GM19351 (cell line): ENCODE measurements at regions not wholly inside any gene's neighbourhood (a gene's known extent, or its start where the extent isn't known, plus 50 kb on each side); places are given as distances from the start of the nearest gene placed in this dataset.

ENCODE experiments used
- ATAC-seq: cut with Tn5 transposase; IDR thresholded peaks from one replicate; pipeline ENCODE4 v1.9.1; 2021; ENCODE audit warnings: mild to moderate bottlenecking, moderate library complexity; ENCODE audit not compliant: unreplicated experiment

DNA sequence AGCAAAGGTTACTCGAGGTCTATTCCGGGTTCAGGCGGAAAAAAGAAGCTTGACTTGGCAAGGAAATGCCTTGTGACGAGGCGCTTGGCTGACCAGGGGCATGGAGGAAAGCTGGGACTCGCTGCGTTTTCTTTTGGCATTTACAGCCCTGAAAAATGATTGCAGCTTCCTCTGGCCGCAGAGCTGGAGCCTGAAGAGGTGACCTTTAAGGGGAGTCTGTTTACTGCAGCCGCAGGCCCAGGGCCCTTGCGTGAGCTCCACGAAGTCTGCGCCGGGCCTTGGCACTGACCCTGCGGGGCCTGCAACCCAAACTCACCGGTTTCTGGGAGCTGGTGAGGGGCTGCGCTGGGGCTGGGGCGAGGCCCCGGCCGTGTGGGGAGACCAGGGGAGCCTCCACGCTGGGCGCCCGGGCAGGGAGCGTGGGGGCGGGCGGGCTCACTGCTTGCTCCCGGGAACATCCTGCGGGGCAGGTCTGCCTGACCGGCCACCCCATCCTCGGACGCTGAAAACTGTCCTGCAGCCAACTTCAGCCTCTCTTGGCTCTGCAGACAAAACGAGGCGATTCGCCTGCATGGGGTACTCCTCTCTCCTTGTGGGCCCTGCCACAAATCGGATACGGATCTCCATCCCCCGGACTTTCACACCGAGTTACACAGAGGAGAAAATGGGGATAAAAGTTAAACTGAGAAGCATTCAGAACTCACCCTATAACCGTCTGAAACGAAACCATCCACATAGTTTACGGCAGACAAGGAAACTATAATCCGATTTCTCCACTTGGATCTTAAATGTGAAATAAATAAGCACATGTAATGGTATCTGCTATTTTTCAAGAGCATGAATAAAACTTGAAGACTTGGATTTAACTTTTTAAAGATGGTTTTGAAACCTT is 206.3 kb upstream of the FOXF1 start:
- ATAC-seq, result no peak

DNA sequence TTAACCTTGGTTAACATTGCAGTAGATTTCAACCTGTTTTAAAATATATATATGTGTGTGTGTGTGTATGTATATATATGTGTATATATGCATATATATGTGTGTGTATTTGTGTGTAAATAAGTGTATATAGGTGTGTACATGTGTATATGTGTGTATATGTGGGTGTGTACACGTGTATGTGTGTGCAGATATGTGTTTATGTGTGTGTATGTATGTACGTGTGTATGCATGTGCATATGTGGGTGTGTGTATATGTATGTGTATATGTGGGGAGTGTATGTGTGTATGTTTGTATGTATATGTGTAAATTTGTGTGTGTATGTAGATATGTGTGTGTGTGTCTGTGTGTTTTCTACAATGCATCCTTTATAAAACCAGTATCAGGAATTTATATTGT is 205.5 kb upstream of the FOXF1 start:
- ATAC-seq, result no peak

DNA sequence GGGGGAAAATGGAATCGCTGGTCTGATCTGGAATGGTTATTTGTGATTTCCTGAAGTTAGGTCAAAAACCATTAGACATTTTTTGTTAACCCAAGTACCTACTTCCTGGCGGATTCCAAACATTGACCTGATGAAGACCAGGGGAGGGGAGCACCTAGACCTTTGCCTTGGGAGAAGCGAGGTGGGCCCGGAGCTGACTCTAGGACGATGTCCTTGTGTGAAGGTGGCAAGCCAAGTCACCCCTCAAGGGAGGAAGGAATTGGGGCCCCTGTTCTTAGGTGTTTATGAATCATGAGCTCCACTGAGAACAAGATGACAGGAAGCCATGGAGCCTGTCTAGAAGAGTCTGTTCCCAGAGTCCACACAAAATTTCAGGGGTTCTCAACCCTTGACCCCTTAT is 204.9 kb upstream of the FOXF1 start:
- no peak for ATAC-seq

DNA sequence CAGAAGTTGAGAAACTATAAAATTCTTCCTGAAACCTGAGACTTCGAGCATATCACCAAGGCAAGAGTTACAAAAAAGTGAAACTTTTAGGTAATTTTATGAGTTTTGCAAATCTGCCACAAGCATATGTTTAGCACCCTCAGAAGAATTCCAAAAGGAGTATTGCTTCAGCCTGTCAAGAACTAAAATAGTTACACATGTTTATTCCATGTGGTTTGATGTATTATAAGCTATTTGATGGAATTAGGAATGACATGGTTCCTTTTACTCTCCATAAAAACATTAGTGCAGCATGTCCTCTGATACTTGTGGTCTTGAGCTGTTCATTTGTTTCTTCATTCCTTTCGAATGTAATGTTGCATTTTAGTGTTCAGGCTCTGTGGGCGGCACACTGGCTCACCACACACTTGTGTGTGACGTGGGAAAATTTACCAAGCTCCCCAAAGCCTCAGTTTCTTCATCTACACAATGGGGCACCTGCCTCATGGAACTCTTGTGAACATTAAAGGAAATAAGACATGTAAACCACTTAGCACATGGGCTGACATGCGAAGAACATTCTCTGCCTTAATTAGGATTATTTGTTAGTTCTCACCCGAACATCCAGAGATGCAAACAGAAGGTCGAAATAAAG is 204.2 kb upstream of the FOXF1 start:
- no peak for ATAC-seq

DNA sequence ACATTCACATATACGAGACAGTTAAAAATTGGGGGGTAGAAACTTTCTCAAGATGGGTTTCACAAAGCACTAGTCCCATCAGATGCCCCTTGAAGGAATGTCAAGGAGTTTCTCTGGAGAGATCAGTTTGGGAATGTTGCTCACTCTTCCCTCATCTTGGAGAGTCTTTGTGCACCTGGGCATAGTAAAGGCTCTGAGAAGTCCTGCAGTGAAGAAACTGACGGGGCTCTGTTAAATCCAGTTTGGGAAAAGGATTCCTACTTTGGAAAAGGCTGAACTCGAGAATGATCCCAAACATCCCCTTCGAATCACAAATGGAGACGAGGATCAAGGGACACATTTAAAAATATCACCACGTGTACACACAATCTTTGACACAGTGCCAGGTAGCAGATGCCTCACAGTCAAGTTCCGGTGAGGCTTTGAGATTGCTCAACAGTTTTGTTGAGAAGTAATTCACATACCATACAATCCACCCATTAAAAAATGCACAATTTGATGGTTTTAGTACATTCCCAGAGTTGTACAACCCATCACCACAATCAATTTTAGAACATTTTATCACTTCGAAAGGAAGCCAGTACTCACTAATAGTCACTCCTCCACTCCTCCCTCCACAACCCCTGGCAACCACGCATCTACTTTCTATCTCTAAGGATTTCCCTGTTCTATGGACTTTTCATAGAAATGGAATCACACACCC is 203.4 kb upstream of the FOXF1 start:
- ATAC-seq, result no peak

DNA sequence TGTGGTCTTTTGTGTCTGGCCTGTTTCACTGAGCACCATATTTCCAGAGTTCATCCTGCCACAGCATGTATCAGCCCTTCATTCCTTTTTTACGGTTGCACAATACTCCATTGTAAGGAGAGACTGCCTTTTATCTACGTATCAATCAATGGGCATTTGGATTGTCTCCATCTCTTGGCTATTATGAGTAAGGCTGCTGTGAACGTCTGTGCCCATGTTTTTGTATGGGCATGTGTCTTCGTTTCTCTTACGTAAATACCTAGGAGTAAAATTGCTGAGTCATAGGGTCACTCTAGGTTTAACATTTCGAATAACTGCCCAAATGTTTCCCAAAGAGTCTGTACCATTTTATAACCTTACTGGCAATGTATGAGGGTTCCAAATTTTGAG is 202.8 kb upstream of the FOXF1 start:
- no peak for ATAC-seq

DNA sequence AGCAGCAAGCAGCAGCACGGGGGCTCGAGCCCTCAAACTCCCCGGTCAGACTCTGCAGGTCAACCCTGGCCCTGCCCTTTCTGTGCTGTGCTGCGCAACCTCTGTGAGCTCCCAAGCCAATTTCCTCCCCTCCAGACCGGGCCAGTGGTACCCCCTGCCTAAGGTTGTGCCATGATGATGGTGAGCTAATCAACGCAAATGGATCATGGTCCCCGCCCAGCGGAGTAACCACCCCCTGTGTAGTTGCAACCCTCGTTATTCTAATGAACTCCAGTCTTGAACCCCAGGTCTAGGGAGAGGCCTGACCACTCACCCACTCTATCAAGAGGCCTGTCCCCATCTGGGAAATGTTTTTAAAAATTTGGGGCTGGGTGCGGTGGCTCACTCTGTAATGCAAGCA is 201.8 kb upstream of the FOXF1 start:
- ATAC-seq, result no peak

DNA sequence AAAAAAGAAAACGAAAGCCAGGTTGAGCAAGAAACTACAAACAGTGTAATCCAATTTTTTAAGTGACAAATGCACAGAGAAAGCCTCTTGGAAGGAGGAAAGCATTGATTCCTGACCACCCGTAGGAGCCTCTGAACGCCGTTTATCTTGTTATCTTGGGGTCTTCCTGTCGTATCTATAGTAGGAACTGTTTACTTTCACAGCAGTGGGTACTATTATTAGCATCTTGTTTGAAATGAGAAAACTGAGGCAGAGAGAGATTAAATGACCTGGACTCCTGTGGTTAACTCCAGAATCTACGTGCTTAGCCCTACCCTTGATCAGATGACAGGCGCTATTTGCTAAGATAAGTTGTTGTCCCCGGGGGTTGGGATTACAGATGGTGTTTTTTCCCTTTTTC is 196.7 kb upstream of the FOXF1 start:
- ATAC-seq, result no peak

DNA sequence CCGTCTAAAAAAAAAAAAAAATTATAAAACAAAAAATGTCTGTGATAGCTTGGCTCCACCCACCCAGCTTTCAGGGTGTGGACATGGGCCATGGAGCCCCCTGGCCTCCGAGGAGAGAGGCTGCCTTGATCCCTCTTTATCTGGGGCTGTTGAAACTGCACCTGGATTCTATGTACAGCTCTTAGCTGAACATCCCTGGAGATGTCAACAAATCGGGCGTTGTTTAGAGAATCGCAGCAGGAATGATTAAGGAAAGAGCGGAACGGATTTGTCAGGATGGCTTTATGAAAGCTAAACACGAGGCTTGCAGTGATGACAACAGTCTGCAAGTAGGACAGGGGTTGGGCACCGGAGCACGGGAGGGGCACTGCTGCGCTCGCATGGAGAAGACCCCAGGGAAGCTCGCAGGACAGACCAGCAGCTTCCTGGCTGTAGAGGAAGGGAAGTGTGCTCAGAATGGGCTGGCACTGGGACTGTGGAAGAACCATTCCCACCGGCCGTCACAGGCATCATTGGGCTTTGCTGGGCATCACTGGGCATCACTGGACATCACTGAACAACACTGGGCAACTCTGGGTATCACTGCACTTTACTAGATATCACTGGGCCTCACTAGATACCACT is 195.8 kb upstream of the FOXF1 start:
- no peak for ATAC-seq

DNA sequence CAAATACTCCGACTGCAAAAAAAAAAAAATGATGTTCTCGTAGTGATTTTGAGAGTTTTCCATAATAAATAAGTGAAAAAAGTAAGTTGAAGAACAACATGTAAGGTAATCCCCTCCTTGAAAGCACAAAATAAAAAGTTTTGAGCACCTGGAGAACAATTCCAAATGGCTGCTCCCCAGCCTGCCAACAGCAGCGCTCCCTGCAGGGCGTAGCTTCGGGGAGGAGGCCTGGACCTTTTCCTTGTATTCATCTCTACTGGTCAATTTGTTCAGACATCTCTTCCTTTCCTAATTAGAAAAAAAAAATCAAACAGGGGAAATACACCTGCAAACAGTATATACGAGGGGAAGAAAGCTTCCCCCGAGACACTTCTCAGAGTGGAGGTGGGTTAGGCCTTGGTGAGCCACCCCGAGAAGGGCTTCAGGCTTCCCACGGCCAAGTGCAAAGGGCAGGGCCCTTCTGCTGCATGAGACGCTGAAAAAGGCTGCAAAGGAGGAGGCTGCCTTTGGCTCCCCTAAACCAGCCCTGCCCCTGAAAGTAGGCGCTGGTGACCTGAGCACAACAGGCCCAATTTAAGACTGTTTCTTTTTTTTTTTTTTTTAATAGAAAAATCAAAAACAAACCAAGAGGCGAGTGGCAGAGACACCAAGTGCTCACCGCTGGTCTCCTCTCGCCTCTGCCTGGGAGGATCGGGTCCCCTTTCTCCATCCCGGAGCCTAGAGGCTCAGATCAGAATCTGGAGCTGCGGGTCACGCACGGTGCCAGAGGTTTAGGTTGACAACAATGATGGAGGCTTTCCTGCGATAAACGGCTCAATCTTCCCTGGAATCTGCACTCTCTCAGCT is 193.1 kb upstream of the FOXF1 start:
- no peak for ATAC-seq

DNA sequence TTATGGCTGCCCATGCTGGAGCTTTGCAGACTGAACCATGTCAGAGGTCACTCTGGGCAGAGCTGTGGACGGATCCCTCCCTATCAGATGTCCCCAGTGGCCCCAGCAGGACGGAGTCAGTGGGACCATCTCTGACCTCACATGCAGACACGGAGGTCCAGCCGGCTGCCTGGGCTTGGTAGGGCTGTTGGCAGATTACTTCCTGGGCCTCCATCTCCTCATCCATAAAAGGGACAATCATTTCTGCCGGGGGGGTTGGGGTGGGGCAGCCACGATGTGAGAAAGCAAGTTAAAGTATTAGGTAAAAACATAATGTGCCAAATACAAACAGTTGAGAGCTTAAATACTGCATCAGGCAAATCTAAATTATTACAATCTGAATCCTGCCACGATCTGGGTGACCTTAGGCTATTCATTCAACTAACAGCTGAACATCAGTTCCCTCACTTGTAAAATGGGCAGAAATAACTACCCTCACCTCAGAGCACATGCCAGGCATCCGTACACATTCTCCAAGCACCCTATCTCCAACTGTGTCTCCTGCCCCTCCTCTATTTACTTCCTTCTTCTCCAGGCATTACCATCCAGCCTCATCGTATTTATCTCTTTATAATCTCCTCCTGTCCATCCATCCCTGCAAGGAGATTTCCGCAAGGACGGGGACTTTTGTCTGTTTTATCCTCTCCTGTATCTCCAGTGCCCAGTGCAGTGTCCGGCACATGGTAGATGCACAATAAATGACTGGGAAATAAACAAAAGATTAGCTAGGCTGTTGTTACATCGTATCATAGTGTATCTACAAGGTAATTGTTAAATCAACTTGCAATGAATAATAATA is 192.3 kb upstream of the FOXF1 start:
- no peak for ATAC-seq

DNA sequence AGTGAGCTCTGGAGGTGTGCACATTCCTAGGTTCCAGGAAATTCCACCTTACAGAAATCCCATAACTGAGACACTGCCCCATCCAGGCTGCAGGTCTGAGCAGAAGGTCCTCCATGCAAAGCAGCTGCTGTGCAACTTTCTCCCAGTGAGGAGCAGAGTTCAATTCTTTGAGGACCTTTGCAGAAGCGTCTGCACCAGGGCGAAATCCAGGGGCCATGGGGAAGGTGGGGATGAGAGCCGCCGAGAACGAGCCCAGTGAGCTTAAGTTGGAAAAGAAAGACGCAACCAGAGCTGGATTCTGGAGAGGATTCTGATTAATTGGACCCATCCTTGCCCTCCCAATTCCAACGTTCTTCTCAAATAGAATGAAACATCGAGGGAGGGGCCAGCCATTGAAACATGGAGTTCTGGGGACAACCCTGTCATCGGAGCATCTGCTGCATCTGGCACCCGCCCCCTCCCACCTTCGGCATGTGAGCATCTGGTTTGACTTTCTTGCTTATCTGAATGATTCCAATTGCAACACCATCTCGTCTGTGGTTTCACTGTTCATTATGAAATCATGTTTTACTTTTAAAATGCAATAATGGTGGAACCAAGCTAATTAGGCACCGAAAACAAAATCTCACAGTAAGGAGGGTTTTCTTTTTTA is 190.6 kb upstream of the FOXF1 start:
- ATAC-seq, result no peak

DNA sequence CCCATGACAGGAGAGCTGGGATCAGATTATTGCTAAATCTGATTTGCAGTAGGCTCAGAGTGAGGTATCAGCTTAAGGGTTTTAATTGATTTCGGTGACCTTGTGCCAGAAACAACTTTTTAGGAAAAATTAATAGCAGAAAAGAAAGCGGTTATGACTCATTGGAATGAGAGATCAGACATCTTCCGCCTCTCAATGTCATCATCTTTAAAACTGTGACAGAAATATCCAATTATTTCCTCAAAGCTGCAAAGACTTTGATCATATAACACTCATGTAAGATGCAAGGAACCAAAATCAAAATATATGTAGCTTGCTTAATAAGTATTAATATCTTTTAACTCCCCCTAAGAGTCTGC is 190.1 kb upstream of the FOXF1 start:
- no peak for ATAC-seq

DNA sequence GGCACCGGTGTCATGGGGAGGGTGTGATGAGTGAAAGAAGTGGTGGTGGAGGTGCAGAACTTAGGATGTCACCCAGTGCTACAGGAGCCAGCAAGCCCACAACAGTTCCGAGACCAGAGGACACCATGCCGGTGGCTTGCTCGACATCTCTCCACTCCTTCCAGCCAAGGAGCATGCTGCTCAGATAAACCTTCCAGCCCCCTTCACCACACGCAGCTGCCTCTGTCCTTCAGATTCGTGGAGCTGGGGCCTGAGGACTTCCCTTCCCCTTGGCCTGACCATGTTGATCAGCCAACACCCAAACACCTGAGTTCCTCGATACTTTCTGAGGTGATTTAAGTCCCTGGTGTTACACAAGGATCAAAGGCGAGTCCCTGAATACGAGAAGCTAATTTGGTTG is 188.8 kb upstream of the FOXF1 start:
- ATAC-seq, result no peak

DNA sequence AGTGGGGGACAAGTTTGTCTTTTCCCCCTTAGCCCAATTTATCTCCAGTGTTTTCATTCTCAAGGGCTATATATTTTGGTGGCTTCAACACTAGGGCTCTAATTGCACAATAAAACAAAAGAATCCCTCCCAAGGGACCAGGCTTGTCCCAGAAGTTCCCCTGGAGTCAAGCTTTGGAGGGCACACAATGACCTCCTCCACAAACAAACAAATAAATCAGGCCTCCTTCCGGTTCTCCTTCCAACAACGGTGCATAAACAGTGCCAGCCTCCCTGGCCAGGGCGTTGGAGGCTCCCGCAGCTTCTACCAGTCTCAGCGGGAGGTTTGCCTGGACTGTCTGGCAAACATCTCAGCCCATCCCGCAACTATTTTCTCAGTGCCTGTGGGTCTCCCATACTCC is 188.0 kb upstream of the FOXF1 start:
- no peak for ATAC-seq

DNA sequence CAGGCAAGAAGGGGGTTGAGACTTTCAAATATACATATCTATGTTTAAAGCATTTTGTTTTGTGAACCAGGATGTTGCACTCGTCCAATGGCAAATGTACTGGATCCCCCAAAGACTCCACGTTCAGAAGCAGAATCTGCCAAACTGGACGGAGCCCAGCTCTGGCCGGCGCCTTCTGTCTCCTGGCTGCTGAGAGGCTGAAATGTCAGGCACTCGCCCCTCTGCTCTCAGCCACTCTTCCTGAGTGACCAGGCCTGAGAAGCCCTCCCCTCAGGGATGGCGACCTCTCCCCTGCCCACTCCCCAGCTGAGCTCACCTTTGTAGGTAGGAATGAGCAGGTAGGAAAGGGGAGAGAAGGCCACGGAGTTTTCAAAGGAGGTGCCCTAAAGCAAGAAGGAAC is 187.5 kb upstream of the FOXF1 start:
- no peak for ATAC-seq

DNA sequence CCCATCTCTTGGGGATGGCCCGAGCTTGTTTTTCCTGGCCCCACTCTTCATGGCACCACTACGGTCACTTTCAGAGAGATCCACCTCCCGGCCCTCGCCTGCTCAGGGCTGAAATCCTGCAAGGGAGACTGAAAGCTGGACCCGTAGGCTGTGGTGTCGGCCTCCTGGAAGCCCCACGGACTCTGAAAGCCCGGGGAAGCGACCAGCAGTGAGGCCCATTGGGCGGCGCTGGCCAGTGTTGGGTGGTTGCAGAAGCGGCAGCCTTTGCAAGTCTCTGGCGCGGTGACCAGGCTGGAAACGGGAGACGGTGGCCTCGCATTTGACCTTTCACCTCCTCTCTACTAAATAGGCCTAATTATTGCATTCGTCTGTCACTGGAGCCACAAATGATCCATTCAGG is 186.0 kb upstream of the FOXF1 start:
- no peak for ATAC-seq

DNA sequence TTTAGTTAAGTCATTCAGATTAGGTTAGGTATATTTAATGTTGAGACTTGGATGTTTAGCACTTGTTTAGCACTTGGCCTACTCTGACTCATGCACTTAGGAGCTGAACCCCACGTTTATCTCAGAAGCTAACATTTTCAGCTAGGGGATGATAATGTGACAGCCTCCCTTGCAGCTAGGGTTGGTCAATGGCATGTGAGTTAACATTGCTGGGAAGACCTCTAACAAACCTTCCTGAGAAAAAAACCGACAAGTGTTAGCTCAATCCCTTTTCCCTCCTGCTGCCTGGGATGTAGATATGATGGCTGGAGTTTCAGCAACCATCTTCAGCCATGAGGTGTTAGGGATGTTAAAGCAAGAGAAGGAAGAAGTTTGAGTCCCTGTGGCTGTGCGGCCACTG is 185.0 kb upstream of the FOXF1 start:
- ATAC-seq, result no peak

DNA sequence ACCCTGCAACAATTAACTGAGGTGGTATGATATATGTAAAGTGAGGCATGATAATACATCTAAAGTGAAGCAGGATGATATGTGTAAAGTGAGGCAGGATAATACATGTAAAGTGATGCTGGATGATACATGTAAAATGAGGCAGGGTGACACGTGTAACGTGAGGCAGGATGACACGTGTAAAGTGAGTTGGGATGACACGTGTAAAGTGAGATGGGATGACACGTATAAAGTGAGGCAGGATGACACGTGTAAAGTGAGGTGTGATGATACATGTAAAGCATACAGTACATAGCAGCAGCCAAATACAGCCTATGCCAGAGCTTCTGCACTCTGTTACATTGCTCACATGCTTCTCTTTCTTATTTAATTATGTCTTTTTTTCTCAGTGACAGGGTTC is 184.4 kb upstream of the FOXF1 start:
- no peak for ATAC-seq
